SJSA1 (cell line): ENCODE measurements at regions not wholly inside any gene's neighbourhood (a gene's known extent, or its start where the extent isn't known, plus 50 kb on each side); places are given as distances from the start of the nearest gene placed in this dataset.

Source experiments
- DNase-seq, 2 experiments: peaks; one replicate each; pipeline ENCODE4 v3.0.0-alpha.2; 2015 to 2020; ENCODE audit warnings: low spot score in 2 of 2, low read depth in 1 of 2
- H3K27ac ChIP-seq: fragments of 250-450 bp; sonication (Bioruptor Pico); 2 replicates; pipeline ENCODE4 v1.5.1; 2020; ENCODE audit warnings: mild to moderate bottlenecking, moderate library complexity
- H3K27me3 ChIP-seq: fragments of 250-450 bp; sonication (Bioruptor Pico); replicated peaks from 2 replicates; pipeline ENCODE4 v1.5.1; 2020; ENCODE audit warnings: mild to moderate bottlenecking, moderate library complexity
- H3K36me3 ChIP-seq: fragments of 250-450 bp; sonication (Bioruptor Pico); 2 replicates; pipeline ENCODE4 v1.5.1; 2020; ENCODE audit warnings: mild to moderate bottlenecking
- H3K4me1 ChIP-seq: fragments of 250-450 bp; sonication (Bioruptor Pico); replicated peaks from 2 replicates; pipeline ENCODE4 v1.6.1; 2021; ENCODE audit warnings: mild to moderate bottlenecking
- H3K4me3 ChIP-seq: fragments of 250-450 bp; sonication (Bioruptor Pico); 2 replicates; pipeline ENCODE4 v1.5.1; 2020; ENCODE audit warnings: mild to moderate bottlenecking
- H3K9me3 ChIP-seq: fragments of 250-450 bp; sonication (Bioruptor Pico); replicated peaks from 2 replicates; pipeline ENCODE4 v1.5.1; 2020; ENCODE audit warnings: mild to moderate bottlenecking

GRCh38 chr2:63763391-63763941 lies 78.2 kb upstream of the UGP2 start:
- no peak for DNase-seq
- Histone ChIP-seq H3K36me3 (no peaks in the 10 kb centered on the region), H3K27ac (no peak overlapping the region), H3K9me3 (no peaks in the 10 kb centered on the region), H3K4me3 (no peak overlapping the region), H3K27me3 (no peaks in the 10 kb centered on the region), H3K4me1 (no peaks in the 10 kb centered on the region)

DNA sequence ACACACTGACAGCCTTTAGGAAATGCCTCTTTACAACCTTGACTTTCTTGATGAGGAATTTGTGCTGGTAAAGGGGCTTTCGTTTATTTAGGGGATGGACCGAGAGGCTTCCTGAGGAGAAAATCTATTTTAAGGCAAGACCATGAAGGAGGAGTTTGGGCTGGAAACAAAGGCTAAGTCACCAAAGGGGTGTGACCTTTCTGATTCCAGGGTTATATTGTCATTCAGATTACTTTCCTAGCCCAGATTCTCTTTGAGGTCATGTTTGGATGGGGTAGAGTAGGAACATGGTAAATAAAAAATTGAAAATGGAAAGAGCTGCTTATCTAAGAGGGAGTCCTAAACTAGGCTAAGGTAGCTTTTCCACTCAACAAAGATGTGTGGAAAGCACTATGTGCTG lies 77.1 kb upstream of the UGP2 start:
- no peaks in the 10 kb centered on the region for H3K36me3 ChIP-seq
- H3K4me3 ChIP-seq, result no peak overlapping the region
- no peak for DNase-seq
- H3K27me3 ChIP-seq, result no peaks in the 10 kb centered on the region
- no peaks in the 10 kb centered on the region for H3K4me1 ChIP-seq
- H3K9me3 ChIP-seq, result no peaks in the 10 kb centered on the region
- H3K27ac ChIP-seq, result no peak overlapping the region

- Histone ChIP-seq H3K4me3 (no peak overlapping the region), H3K4me1 (no peaks in the 10 kb centered on the region), H3K9me3 (no peaks in the 10 kb centered on the region), H3K36me3 (no peaks in the 10 kb centered on the region), H3K27ac (no peak overlapping the region), H3K27me3 (no peaks in the 10 kb centered on the region)
- no peak for DNase-seq
Measured at GRCh38 chr2:63765117-63765516, 76.6 kb upstream of the UGP2 start.

DNA sequence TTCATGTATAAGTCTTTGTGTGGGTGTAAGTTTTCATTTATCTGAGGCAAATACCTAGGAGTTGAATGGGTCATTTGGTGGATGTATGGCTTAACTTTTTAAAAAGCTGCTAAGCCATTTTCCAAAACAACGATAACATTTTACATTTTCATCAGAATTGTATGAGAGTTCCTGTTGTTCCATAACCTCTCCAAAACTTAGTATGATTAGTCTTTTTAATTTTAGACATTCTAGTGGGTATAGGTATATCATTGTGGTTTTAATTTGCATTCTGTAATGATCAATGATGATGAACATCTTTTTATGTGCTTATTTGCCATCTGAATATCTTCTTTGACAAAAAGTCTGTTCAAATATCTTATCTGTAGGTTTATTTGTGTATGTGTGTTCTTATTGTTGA lies 74.4 kb upstream of the UGP2 start:
- DNase-seq, result no peak
- H3K36me3 ChIP-seq, result no peaks in the 10 kb centered on the region
- H3K9me3 ChIP-seq, result no peaks in the 10 kb centered on the region; the same call in 1 of the 2 replicates
- no peak overlapping the region for H3K27ac ChIP-seq
- no peaks in the 10 kb centered on the region for H3K4me1 ChIP-seq
- H3K27me3 ChIP-seq, result no peaks in the 10 kb centered on the region
- H3K4me3 ChIP-seq, result no peak overlapping the region

- no peak for DNase-seq
- Histone ChIP-seq H3K36me3 (no peaks in the 10 kb centered on the region), H3K27ac (no peak overlapping the region), H3K4me1 (no peaks in the 10 kb centered on the region), H3K27me3 (no peaks in the 10 kb centered on the region), H3K9me3 (no peaks in the 10 kb centered on the region; the same call in 1 of the 2 replicates), H3K4me3 (no peak overlapping the region)
Measured at GRCh38 chr2:63768051-63768450, 73.6 kb upstream of the UGP2 start.

DNA sequence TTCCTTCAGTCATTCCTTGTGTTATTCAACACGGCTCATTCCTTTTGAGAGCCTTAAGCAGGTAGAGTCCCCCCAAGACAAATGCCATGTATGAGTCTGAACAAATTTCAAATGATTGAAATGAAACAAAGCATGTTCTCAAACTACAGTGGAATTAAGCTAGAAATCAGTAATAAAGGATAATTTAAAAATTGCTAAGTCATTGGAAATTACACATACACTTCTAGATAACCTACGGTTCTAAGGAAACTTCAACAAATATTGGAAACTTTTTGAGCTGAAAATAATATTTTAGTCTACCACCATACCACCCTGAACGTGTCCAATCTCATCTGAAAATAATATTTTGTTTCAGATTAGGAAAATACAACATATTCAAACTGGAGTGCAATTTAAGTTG lies 71.8 kb upstream of the UGP2 start:
- no peak for DNase-seq
- Histone ChIP-seq H3K4me3 (no peak overlapping the region), H3K9me3 (no peaks in the 10 kb centered on the region; the same call in 1 of the 2 replicates), H3K27ac (no peak overlapping the region), H3K4me1 (no peaks in the 10 kb centered on the region), H3K27me3 (no peaks in the 10 kb centered on the region), H3K36me3 (no peaks in the 10 kb centered on the region)

- H3K4me3 ChIP-seq, result no peak overlapping the region
- no peaks in the 10 kb centered on the region for H3K36me3 ChIP-seq
- H3K4me1 ChIP-seq, result no peaks in the 10 kb centered on the region
- DNase-seq, result no peak
- no peak overlapping the region for H3K27ac ChIP-seq
- H3K9me3 ChIP-seq, result no peaks in the 10 kb centered on the region; the same call in 1 of the 2 replicates
- H3K27me3 ChIP-seq, result no peaks in the 10 kb centered on the region
Measured at GRCh38 chr2:63772061-63772460, 69.6 kb upstream of the UGP2 start.

- Histone ChIP-seq H3K36me3 (no peaks in the 10 kb centered on the region), H3K4me3 (no peak overlapping the region), H3K9me3 (no peaks in the 10 kb centered on the region; the same call in 1 of the 2 replicates), H3K27ac (no peak overlapping the region), H3K27me3 (no peaks in the 10 kb centered on the region), H3K4me1 (no peaks in the 10 kb centered on the region)
- no peak for DNase-seq
Measured at GRCh38 chr2:63775191-63775590, 66.5 kb upstream of the UGP2 start.

- Histone ChIP-seq H3K27me3 (no peaks in the 10 kb centered on the region), H3K9me3 (no peaks in the 10 kb centered on the region; the same call in 1 of the 2 replicates), H3K4me1 (peaks cover 10% of the 10 kb centered on the region; the same call in 1 of the 2 replicates), H3K27ac (no peak overlapping the region), H3K4me3 (no peak overlapping the region), H3K36me3 (no peaks in the 10 kb centered on the region)
- no peak for DNase-seq
Measured at GRCh38 chr2:63776382-63776781, 65.3 kb upstream of the UGP2 start.

- Histone ChIP-seq H3K4me1 (peaks cover 12% of the 10 kb centered on the region; the same call in 1 of the 2 replicates), H3K9me3 (no peaks in the 10 kb centered on the region)
Measured at GRCh38 chr2:63777816-63778215, 63.9 kb upstream of the UGP2 start.

DNA sequence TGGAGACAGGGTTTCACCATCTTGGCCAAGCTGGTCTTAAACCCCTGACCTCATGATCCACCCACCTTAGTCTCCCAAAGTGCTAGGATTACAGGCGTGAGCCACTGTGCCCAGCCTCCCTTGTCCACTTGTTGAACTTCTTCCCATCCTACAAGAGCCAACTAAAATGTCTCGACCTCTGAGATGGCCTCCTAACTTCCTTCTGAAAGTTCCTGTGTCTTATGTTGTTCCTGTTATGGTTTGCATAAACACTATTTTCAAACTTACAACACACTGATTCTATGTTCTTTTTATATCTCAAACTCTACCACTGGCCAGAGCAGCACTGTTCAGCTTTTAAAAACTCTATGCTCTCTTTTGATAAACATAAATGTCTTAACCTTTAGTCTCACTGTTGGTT lies 63.3 kb upstream of the UGP2 start:
- no peak for DNase-seq
- Histone ChIP-seq H3K36me3 (no peaks in the 10 kb centered on the region), H3K9me3 (no peaks in the 10 kb centered on the region), H3K4me3 (no peak overlapping the region), H3K4me1 (peaks cover 12% of the 10 kb centered on the region; the same call in 1 of the 2 replicates), H3K27me3 (no peaks in the 10 kb centered on the region), H3K27ac (no peak overlapping the region)

More at GRCh38 chr2:63777816-63778215, 63.9 kb upstream of the UGP2 start:
- no peaks in the 10 kb centered on the region for H3K27me3 ChIP-seq
- no peak for DNase-seq
- H3K36me3 ChIP-seq, result no peaks in the 10 kb centered on the region
- H3K4me3 ChIP-seq, result no peak overlapping the region
- H3K27ac ChIP-seq, result no peak overlapping the region

DNA sequence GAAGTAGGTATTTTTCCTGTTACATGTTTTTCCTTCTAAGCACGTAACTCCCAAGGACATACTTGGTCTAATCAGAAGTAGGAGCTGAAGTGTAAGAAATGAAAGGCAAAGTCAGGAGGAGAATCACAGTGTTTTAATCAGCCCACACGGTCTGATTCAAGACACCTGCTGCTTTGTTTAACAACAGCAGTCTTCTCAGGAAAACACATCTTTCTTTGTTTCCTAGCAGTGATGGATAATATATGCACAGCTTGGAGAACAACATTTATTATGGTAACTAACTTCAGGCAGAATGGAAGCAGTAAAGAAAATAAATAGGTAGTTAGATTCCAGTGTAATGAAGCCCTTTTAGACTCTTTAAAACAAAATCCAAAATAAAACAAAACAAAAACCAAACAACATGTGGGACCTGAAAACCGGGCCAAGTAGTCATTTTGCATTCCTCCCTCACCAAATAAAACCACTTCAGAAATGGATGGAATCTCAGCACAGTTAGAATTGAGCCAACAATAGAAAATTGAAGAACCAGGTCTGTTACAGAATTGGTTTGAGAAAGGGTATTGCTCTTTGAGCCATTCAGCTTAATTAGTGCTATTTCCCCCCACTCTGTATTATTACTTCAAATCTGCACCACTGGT lies 61.1 kb upstream of the UGP2 start:
- Histone ChIP-seq H3K36me3 (no peaks in the 10 kb centered on the region), H3K27me3 (no peaks in the 10 kb centered on the region), H3K4me3 (no peak overlapping the region), H3K27ac (no peak overlapping the region), H3K9me3 (no peaks in the 10 kb centered on the region), H3K4me1 (peaks cover 12% of the 10 kb centered on the region; the same call in 1 of the 2 replicates)
- peak in 1 of 2 experiments; percentile 30 for DNase-seq

GRCh38 chr2:63784461-63784860 lies 57.2 kb upstream of the UGP2 start:
- Histone ChIP-seq H3K27ac (no peak overlapping the region), H3K36me3 (no peaks in the 10 kb centered on the region), H3K4me3 (no peak overlapping the region), H3K4me1 (peaks cover 14% of the 10 kb centered on the region), H3K9me3 (no peaks in the 10 kb centered on the region), H3K27me3 (no peaks in the 10 kb centered on the region)
- no peak for DNase-seq

- H3K9me3 ChIP-seq, result no peaks in the 10 kb centered on the region
- H3K27ac ChIP-seq, result no peak overlapping the region
Measured at GRCh38 chr2:63785096-63785495, 56.6 kb upstream of the UGP2 start.

More at GRCh38 chr2:63785096-63785495, 56.6 kb upstream of the UGP2 start:
- Histone ChIP-seq H3K36me3 (no peaks in the 10 kb centered on the region), H3K4me3 (no peak overlapping the region), H3K4me1 (peaks cover 20% of the 10 kb centered on the region), H3K27me3 (no peaks in the 10 kb centered on the region)
- DNase-seq, result no peak
